Smooth muscle cell (in vitro differentiated cells): ENCODE measurements at regions not wholly inside any gene's neighbourhood (a gene's known extent, or its start where the extent isn't known, plus 50 kb on each side); places are given as distances from the start of the nearest gene placed in this dataset.

ENCODE experiments used
- DNase-seq: peaks from one replicate; lab custom pipeline; 2025; ENCODE audit not compliant: unreplicated experiment; lab: John Stamatoyannopoulos, UW
- H2AFZ ChIP-seq: fragments of 200-600 bp; sonication (generic); 2 replicates; pipeline ENCODE4 v1.6.0; 2016; ENCODE audit warnings: antibody characterized with exemption, low read depth, mild to moderate bottlenecking
- H3F3A ChIP-seq: fragments of 200-600 bp; sonication (generic); 2 replicates; pipeline ENCODE4 v1.6.0; 2017; ENCODE audit warnings: antibody characterized with exemption, low read depth
- H3K27ac ChIP-seq: fragments of 200-600 bp; sonication (generic); 2 replicates; pipeline ENCODE4 v1.5.1; 2016; ENCODE audit warnings: low read depth, mild to moderate bottlenecking
- H3K27me3 ChIP-seq: fragments of 200-600 bp; sonication (generic); 2 replicates; pipeline ENCODE4 v1.6.1; 2016; ENCODE audit warnings: low read depth, mild to moderate bottlenecking
- H3K36me3 ChIP-seq: fragments of 200-600 bp; sonication (generic); 2 replicates; pipeline ENCODE4 v1.5.1; 2016; ENCODE audit warnings: low read depth
- H3K4me1 ChIP-seq: fragments of 200-600 bp; sonication (generic); 2 replicates; pipeline ENCODE4 v1.5.1; 2016; ENCODE audit warnings: low read depth
- H3K4me2 ChIP-seq: fragments of 200-600 bp; sonication (generic); 2 replicates; pipeline ENCODE4 v1.6.0; 2016; ENCODE audit warnings: mild to moderate bottlenecking
- H3K4me3 ChIP-seq: fragments of 200-600 bp; sonication (generic); 2 replicates; pipeline ENCODE4 v1.5.1; 2016; ENCODE audit warnings: mild to moderate bottlenecking
- H3K79me2 ChIP-seq: fragments of 200-600 bp; sonication (generic); 2 replicates; pipeline ENCODE4 v1.6.0; 2016; ENCODE audit warnings: low read depth, mild to moderate bottlenecking
- H3K9ac ChIP-seq: fragments of 200-600 bp; sonication (generic); 2 replicates; pipeline ENCODE4 v1.6.0; 2016; ENCODE audit warnings: low read depth
- H3K9me3 ChIP-seq: fragments of 200-600 bp; sonication (generic); replicated peaks from 2 replicates; pipeline ENCODE4 v1.5.1; 2016; ENCODE audit warnings: low read depth
- H4K20me1 ChIP-seq: fragments of 200-600 bp; sonication (generic); 2 replicates; pipeline ENCODE4 v1.6.0; 2016; ENCODE audit warnings: low read depth
- WGBS: methylation state at CpG from one replicate; pipeline ENCODE4 v1.1.7; 2016; ENCODE audit warnings: low lambda C conversion rate; 5-methylcytosine and 5-hydroxymethylcytosine counted together
- TF ChIP-seq, protein P1 (sequence below): fragments of 200-600 bp; sonication (generic); IDR thresholded peaks from 2 replicates; pipeline ENCODE4 v1.5.1; 2017; ENCODE audit warnings: borderline replicate concordance, mild to moderate bottlenecking, antibody characterized with exemption; ENCODE audit not compliant: insufficient read depth, poor library complexity, severe bottlenecking

DNA sequence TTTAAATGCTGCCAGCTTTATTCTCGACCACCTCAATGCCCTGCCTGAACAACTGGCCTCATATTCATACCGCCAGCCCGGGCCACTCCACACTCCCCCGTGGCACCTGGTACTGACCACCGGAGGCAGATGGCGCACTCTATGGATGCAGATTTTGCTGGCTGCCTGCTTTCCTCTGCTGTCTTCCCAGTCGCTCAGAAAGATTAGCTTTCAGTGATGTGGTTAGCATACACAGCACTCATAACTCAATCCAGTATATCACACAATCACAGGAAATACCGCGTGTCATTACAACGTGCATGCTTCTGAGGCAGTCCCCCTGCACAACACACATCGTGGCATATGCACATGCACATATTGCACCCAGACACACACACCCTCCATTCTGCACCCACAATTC is 147.2 kb upstream of the BCOR start:
- H3K4me2 ChIP-seq: peak overlapping the region; percentile 69
- H4K20me1 ChIP-seq: no peaks in the 10 kb centered on the region
- H3F3A ChIP-seq: peaks cover 7% of the 10 kb centered on the region
- no peak overlapping the region for H2AFZ ChIP-seq
- H3K36me3 ChIP-seq: no peaks in the 10 kb centered on the region
- TF ChIP-seq, protein P1, sequence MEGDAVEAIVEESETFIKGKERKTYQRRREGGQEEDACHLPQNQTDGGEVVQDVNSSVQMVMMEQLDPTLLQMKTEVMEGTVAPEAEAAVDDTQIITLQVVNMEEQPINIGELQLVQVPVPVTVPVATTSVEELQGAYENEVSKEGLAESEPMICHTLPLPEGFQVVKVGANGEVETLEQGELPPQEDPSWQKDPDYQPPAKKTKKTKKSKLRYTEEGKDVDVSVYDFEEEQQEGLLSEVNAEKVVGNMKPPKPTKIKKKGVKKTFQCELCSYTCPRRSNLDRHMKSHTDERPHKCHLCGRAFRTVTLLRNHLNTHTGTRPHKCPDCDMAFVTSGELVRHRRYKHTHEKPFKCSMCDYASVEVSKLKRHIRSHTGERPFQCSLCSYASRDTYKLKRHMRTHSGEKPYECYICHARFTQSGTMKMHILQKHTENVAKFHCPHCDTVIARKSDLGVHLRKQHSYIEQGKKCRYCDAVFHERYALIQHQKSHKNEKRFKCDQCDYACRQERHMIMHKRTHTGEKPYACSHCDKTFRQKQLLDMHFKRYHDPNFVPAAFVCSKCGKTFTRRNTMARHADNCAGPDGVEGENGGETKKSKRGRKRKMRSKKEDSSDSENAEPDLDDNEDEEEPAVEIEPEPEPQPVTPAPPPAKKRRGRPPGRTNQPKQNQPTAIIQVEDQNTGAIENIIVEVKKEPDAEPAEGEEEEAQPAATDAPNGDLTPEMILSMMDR: no peak
- H3K4me1 ChIP-seq: peaks cover 10% of the 10 kb centered on the region
- H3K27ac ChIP-seq: peak overlapping the region; percentile 62
- no peaks in the 10 kb centered on the region for H3K9me3 ChIP-seq
- peak; percentile 6 for DNase-seq
- WGBS: 37% methylated on average over 11 of the region's 11 CpGs
- H3K9ac ChIP-seq: no peak overlapping the region
- H3K79me2 ChIP-seq: no peaks in the 10 kb centered on the region
- H3K27me3 ChIP-seq: no peaks in the 10 kb centered on the region
- no peak overlapping the region for H3K4me3 ChIP-seq

DNA sequence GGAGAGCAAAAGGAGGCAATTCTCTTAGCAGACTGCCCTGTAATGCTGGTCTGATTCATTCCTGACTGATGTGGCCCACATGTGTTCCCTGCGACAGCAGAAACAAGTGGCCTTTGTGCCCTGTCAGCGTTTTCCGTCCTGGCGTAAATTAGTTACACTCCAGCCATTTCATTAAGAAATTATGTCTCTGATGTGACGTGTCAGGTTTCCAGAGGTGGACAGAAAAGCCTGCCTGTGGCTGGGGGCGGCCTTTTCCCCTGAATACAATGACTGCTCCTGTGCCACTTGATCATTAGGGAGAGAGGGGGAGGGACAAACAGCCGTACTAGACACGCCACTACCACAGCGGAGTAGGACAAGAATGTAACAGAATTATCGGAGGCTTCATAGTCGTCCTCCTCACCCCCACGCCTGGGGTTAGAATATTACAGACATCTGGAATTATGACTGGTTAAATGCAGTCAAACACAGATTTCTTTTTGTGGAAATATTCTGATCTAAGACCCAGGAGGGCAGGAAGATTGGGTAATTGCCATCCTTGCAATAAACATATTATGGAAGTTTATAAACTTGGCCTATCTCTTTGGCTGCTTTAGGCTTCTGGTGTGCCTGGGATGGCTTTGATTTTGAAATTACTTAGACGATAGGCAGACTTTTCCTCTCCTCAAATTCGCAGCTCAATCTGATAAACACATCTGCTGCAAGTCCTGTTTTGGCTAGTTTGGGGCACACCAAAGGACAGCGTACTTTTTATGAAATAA is 146.2 kb upstream of the BCOR start:
- no peaks in the 10 kb centered on the region for H3K79me2 ChIP-seq
- H3K9me3 ChIP-seq: no peaks in the 10 kb centered on the region
- peak overlapping the region; percentile 69 for H3K4me2 ChIP-seq

DNA sequence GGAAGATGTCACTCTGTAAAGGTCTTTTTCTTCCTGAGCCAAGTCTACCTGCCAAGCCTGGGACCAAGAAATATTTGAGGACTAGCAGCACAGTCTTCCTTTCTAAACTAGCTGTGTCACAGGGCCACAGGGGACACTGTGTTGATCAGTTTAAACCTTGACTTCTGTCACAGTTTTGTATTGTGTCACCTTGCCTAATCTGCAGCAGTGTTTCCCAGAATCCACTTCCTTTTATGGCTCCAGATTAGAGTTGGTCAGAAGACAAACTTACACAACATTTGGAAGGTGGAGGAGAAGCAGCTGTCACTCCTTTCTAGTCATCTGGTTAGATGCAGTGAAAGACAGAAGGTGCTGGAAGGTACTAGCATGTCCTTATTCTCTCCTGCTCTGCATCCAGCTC is 143.1 kb upstream of the BCOR start:
- H2AFZ ChIP-seq: no peak overlapping the region
- peaks cover 7% of the 10 kb centered on the region for H3F3A ChIP-seq
- no peak overlapping the region for H3K4me3 ChIP-seq
- H3K79me2 ChIP-seq: no peaks in the 10 kb centered on the region
- peaks cover 13% of the 10 kb centered on the region for H3K4me1 ChIP-seq
- no peak overlapping the region for H3K4me2 ChIP-seq
- no peaks in the 10 kb centered on the region for H3K36me3 ChIP-seq
- no peaks in the 10 kb centered on the region for H3K9me3 ChIP-seq
- no peaks in the 10 kb centered on the region for H4K20me1 ChIP-seq
- H3K9ac ChIP-seq: no peak overlapping the region
- TF ChIP-seq, protein P1: no peak
- no peak for DNase-seq
- H3K27me3 ChIP-seq: no peaks in the 10 kb centered on the region
- no peak overlapping the region for H3K27ac ChIP-seq

More for the DNA sequence above, 146.2 kb upstream of the BCOR start:
- peak; percentile 25 for DNase-seq
- 29% methylated on average over 15 of the region's 15 CpGs for WGBS
- Histone ChIP-seq H4K20me1 (no peaks in the 10 kb centered on the region), H3K4me3 (peak overlapping the region; percentile 19), H3K27me3 (no peaks in the 10 kb centered on the region), H2AFZ (no peak overlapping the region), H3F3A (peaks cover 7% of the 10 kb centered on the region), H3K36me3 (no peaks in the 10 kb centered on the region), H3K27ac (peak overlapping the region; percentile 62), H3K4me1 (peaks cover 10% of the 10 kb centered on the region), H3K9ac (no peak overlapping the region)
- TF ChIP-seq, protein P1: no peak

DNA sequence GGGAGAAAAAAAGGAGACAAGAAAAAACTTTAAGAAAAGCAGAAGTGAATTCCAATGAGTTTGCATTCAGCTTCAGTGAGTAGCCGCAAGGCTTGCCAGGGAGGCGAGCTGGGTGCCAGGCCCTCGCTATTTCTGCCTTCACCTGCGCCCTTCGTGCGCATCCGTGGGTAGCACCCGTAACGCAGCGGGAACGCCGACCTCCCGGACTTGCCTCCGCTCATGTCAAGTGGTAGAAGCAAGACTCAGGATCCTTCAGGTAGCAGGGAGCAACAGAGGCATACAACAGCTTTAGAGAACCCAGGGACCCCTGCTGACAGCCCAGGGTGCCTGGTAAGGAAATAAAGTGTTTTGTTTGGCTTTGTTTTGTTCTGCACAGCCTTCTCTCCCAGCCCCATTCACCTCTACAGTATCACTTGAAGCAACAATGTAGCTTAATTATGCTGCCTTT is 140.0 kb upstream of the BCOR start:
- Histone ChIP-seq H3K4me2 (no peak overlapping the region), H3K79me2 (no peaks in the 10 kb centered on the region), H2AFZ (no peak overlapping the region), H3K9me3 (no peaks in the 10 kb centered on the region), H3K4me1 (peaks cover 4% of the 10 kb centered on the region), H3K27me3 (no peaks in the 10 kb centered on the region), H3K27ac (no peak overlapping the region), H3K9ac (no peak overlapping the region), H4K20me1 (no peaks in the 10 kb centered on the region), H3K4me3 (no peak overlapping the region), H3K36me3 (no peaks in the 10 kb centered on the region), H3F3A (no peaks in the 10 kb centered on the region)
- TF ChIP-seq, protein P1: no peak
- DNase-seq: no peak
- WGBS: 63% methylated on average over 14 of the region's 14 CpGs
